SU-DHL-6 (cell line): ENCODE measurements at regions not wholly inside any gene's neighbourhood (a gene's known extent, or its start where the extent isn't known, plus 50 kb on each side); places are given as distances from the start of the nearest gene placed in this dataset.

Experiments
- H2AFZ ChIP-seq: fragments of 200-600 bp; sonication (generic); 2 replicates; pipeline ENCODE4 v1.6.1; 2014; ENCODE audit warnings: low read depth, mild to moderate bottlenecking, moderate library complexity, mixed read lengths, antibody characterized with exemption, low read length; ENCODE audit not compliant: severe bottlenecking
- H3F3A ChIP-seq: fragments of 200-600 bp; shearing (Covaris generic); 2 replicates; pipeline ENCODE4 v1.6.0; 2016; ENCODE audit warnings: antibody characterized with exemption, mild to moderate bottlenecking; ENCODE audit not compliant: insufficient read depth
- H3K27ac ChIP-seq: fragments of 200-600 bp; sonication (generic); 2 replicates; pipeline ENCODE4 v1.5.1; 2016; ENCODE audit warnings: low read depth, mild to moderate bottlenecking, low read length, moderate library complexity, mixed read lengths
- H3K27me3 ChIP-seq: fragments of 200-600 bp; sonication (generic), shearing (Covaris generic); 2 replicates; pipeline ENCODE4 v1.6.0; 2014; ENCODE audit warnings: mild to moderate bottlenecking, low read length
- H3K36me3 ChIP-seq: fragments of 200-600 bp; sonication (generic); 2 replicates; pipeline ENCODE4 v1.6.1; 2014; ENCODE audit warnings: mild to moderate bottlenecking, low read length, mixed read lengths
- H3K4me2 ChIP-seq: fragments of 300-600, 200-600 bp; shearing (Covaris generic), sonication (generic); 2 replicates; pipeline ENCODE4 v1.6.0; 2014; ENCODE audit warnings: low read length, low read depth, mild to moderate bottlenecking; ENCODE audit not compliant: poor library complexity, severe bottlenecking
- H3K4me3 ChIP-seq: fragments of 200-600 bp; sonication (generic); 2 replicates; pipeline ENCODE4 v1.5.1; 2014; ENCODE audit warnings: antibody characterized with exemption, low read length, mild to moderate bottlenecking, mixed read lengths; ENCODE audit not compliant: insufficient read depth, poor library complexity, severe bottlenecking
- H3K79me2 ChIP-seq: fragments of 200-600 bp; sonication (generic); 2 replicates; pipeline ENCODE4 v1.6.1; 2014; ENCODE audit warnings: mild to moderate bottlenecking, low read length, moderate library complexity; ENCODE audit not compliant: insufficient read depth
- H3K9ac ChIP-seq: fragments of 200-600 bp; sonication (generic); 2 replicates; pipeline ENCODE4 v1.7.0; 2014; ENCODE audit warnings: mild to moderate bottlenecking, low read length
- H3K9me2 ChIP-seq: fragments of 200-600 bp; sonication (generic); replicated peaks from 2 replicates; pipeline ENCODE4 v1.6.1; 2014; ENCODE audit warnings: low read length; ENCODE audit not compliant: insufficient read depth
- H3K9me3 ChIP-seq: fragments of 200-600 bp; sonication (generic); 2 replicates; pipeline ENCODE4 v1.6.1; 2014; ENCODE audit warnings: low read length, mixed read lengths; ENCODE audit not compliant: insufficient read depth
- H4K20me1 ChIP-seq: fragments of 200-600 bp; sonication (generic); 2 replicates; pipeline ENCODE4 v1.6.1; 2014; ENCODE audit warnings: low read depth, mild to moderate bottlenecking, antibody characterized with exemption, low read length, moderate library complexity, mixed read lengths
- CTCF ChIP-seq: fragments of 200-600 bp; sonication (generic); IDR thresholded peaks from one replicate; pipeline ENCODE4 v1.5.1; 2017; ENCODE audit warnings: antibody characterized with exemption, mild to moderate bottlenecking, low read length, moderate library complexity; ENCODE audit not compliant: insufficient read depth, poor library complexity, severe bottlenecking
- EZH2phosphoT487 ChIP-seq: fragments of 200-600 bp; sonication (generic), shearing (Covaris generic); conservative IDR thresholded peaks from 2 replicates; pipeline ENCODE4 v1.6.1; 2018; ENCODE audit warnings: mild to moderate bottlenecking, antibody characterized with exemption, low read length, moderate library complexity, mixed read lengths

DNA sequence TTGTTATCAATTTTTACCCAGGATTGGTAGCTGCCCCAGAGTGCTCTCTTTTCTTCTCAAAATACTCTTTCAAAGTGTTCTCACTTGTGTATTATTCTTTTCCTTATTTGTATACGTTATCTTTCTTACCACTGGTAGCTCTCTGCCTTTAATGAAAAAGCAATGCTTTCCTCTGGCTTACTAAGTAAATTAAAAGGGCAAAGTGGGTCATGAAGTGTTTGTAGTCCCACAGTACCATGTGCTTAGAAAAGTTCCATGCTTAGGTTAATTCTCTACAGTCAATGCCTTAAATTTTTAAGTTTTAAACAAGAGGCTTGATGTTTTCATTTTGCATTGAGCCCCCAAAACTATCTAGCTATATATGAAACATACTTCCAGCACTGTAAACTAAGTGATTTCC, 300.2 kb downstream of the ASXL3 start:
- TF ChIP-seq EZH2phosphoT487 = no peak
- TF ChIP-seq CTCF = no peak
- H4K20me1 ChIP-seq = no peaks in the 10 kb centered on the region
- no peak overlapping the region for H3K27ac ChIP-seq
- no peak overlapping the region for H3K4me3 ChIP-seq
- H2AFZ ChIP-seq = no peak overlapping the region
- no peaks in the 10 kb centered on the region for H3K79me2 ChIP-seq
- H3K9me2 ChIP-seq = no peaks in the 10 kb centered on the region
- H3K36me3 ChIP-seq = no peaks in the 10 kb centered on the region
- no peaks in the 10 kb centered on the region for H3K9me3 ChIP-seq
- H3K4me2 ChIP-seq = no peak overlapping the region
- no peaks in the 10 kb centered on the region for H3K27me3 ChIP-seq
- H3F3A ChIP-seq = no peaks in the 10 kb centered on the region
- no peak overlapping the region for H3K9ac ChIP-seq

DNA sequence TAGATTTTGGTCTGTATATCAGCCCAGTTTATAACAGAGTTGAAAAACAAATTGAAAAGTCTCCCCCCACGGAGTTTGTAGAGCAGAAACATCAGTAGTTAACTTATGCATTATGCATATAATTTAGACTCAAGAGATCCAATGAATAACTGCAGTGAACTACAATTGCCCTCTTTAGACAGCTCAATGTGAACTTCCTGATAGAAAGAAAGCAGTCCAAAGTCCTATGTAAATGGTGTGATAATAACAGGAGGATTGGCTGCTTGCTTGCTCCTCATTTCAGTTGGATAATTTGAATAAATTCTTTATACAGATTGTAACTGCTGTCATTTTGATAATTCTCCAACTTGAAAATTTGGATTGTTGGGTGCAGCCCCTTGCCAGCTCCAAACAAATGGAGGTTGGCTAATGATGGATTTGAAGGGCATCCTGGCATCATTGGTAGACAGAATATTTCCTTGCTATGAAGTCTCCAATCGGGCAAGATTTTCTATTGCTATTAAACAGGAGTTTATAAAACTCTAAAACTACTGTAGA, 297.1 kb downstream of the ASXL3 start:
- Histone ChIP-seq H3K4me3 (no peak overlapping the region), H3K9ac (no peak overlapping the region), H3K36me3 (no peaks in the 10 kb centered on the region), H3K4me2 (no peak overlapping the region), H4K20me1 (no peaks in the 10 kb centered on the region), H3K9me2 (no peaks in the 10 kb centered on the region), H3K79me2 (no peaks in the 10 kb centered on the region), H3K27ac (no peak overlapping the region), H3K27me3 (no peaks in the 10 kb centered on the region), H3K9me3 (no peaks in the 10 kb centered on the region), H2AFZ (no peak overlapping the region), H3F3A (no peaks in the 10 kb centered on the region)
- no peak for TF ChIP-seq CTCF
- no peak for TF ChIP-seq EZH2phosphoT487

- H3K9ac ChIP-seq = no peak overlapping the region
- H3F3A ChIP-seq = no peaks in the 10 kb centered on the region
- no peak overlapping the region for H3K4me3 ChIP-seq
- H3K9me2 ChIP-seq = no peaks in the 10 kb centered on the region
- H3K9me3 ChIP-seq = no peaks in the 10 kb centered on the region
- H3K27me3 ChIP-seq = no peaks in the 10 kb centered on the region
- H3K27ac ChIP-seq = no peak overlapping the region
- H2AFZ ChIP-seq = no peak overlapping the region
- no peak overlapping the region for H3K4me2 ChIP-seq
- H3K36me3 ChIP-seq = no peaks in the 10 kb centered on the region
- no peaks in the 10 kb centered on the region for H4K20me1 ChIP-seq
- TF ChIP-seq CTCF = no peak
- no peak for TF ChIP-seq EZH2phosphoT487
- no peaks in the 10 kb centered on the region for H3K79me2 ChIP-seq
Observed at GRCh38 chr18:33873112-33873511, 295.1 kb downstream of the ASXL3 start.
